ENCODE measurements at regions not wholly inside any gene's neighbourhood (a gene's known extent, or its start where the extent isn't known, plus 50 kb on each side); places are given as distances from the start of the nearest gene placed in this dataset.

DNA sequence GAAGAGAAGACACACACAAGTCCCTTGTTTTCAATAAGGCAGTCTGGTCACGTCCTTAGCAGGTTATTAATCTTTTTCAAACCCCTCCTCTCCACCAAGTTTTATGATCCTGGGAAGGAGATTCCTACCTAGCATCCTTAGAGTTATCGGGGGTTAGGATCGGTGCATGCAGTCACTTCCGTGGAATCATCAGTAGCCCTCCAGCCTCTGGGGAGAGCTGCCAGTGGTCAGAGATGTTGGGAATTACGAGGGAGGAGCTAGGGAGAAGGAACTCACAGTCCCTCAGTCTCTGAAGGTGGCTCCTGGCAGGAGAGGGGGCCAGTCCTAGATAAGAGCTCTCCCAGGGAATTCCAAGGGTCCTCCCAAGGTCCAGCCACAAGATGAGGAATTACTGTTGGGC, 57.7 kb upstream of the ATP5PO start:
- no peaks in the 10 kb centered on the region for H3K27me3 ChIP-seq (ENCODE audit: control insufficient read depth, insufficient read depth, low read length)
- CTCF ChIA-PET: interaction anchor here (1.0 to 1.4 kb wide), 2 partner anchors 49 to 394 kb away, joined by 3 to 4 read pairs; no protein-coding TSS in a partner anchor
- H3K27ac ChIP-seq (ENCODE audit: low read depth, low read length): no peak overlapping the region
- TF ChIP-seq, protein P1, sequence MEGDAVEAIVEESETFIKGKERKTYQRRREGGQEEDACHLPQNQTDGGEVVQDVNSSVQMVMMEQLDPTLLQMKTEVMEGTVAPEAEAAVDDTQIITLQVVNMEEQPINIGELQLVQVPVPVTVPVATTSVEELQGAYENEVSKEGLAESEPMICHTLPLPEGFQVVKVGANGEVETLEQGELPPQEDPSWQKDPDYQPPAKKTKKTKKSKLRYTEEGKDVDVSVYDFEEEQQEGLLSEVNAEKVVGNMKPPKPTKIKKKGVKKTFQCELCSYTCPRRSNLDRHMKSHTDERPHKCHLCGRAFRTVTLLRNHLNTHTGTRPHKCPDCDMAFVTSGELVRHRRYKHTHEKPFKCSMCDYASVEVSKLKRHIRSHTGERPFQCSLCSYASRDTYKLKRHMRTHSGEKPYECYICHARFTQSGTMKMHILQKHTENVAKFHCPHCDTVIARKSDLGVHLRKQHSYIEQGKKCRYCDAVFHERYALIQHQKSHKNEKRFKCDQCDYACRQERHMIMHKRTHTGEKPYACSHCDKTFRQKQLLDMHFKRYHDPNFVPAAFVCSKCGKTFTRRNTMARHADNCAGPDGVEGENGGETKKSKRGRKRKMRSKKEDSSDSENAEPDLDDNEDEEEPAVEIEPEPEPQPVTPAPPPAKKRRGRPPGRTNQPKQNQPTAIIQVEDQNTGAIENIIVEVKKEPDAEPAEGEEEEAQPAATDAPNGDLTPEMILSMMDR (IDR thresholded peaks at IDR 0.05; ENCODE audit: low read depth, low read length): no peak
- no peak overlapping the region for H3K4me3 ChIP-seq (ENCODE audit: low read depth, low read length)
- H3K9me3 ChIP-seq (ENCODE audit: control insufficient read depth, insufficient read depth, low read length): no peaks in the 10 kb centered on the region
- DNase-seq (ENCODE audit: low read depth, low spot score): no peak
- POLR2A ChIA-PET: no interaction called here

- CTCF ChIA-PET: interaction anchor here (1.0 to 1.4 kb wide), 2 partner anchors 48 to 395 kb away, joined by 3 to 4 read pairs; no protein-coding TSS in a partner anchor
- Histone ChIP-seq H3K4me3 (ENCODE audit: low read depth, low read length) (no peak overlapping the region), H3K27ac (ENCODE audit: low read depth, low read length) (no peak overlapping the region), H3K27me3 (ENCODE audit: control insufficient read depth, insufficient read depth, low read length) (no peaks in the 10 kb centered on the region), H3K9me3 (ENCODE audit: control insufficient read depth, insufficient read depth, low read length) (no peaks in the 10 kb centered on the region)
- DNase-seq (ENCODE audit: low read depth, low spot score): no peak
- TF ChIP-seq, protein P1 (IDR thresholded peaks at IDR 0.05; ENCODE audit: low read depth, low read length): no peak
- POLR2A ChIA-PET: no interaction called here
Measured at GRCh38 chr21:33972539-33972938, 56.9 kb upstream of the ATP5PO start.

DNA sequence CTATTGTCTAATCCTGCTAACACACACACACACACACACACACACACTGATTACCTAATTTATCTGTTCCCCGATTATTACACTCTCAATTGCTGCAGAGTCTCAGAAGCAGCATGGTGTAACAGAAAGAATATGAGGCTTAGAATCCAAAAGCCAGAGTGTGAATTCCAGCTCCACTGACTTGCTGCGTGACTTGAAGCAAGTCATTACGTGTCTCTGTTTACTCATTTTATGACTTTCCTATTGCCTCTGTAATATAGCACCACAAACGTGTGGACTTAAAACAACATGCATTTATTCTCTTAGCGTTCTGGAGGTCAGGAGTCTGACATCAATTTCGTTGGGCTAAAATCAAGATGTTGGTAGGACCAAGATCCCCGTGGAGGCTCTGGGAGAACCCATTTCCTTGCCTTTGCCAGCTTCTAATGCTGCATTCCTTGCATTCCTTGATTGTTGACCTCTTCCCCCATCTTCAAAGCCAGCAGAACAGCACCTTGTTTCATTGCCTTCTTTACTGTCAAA, 55.9 kb upstream of the ATP5PO start:
- Histone ChIP-seq H3K4me3 (ENCODE audit: low read depth, low read length) (no peak overlapping the region), H3K27me3 (ENCODE audit: control insufficient read depth, insufficient read depth, low read length) (no peaks in the 10 kb centered on the region), H3K9me3 (ENCODE audit: control insufficient read depth, insufficient read depth, low read length) (no peaks in the 10 kb centered on the region), H3K27ac (ENCODE audit: low read depth, low read length) (no peak overlapping the region)
- TF ChIP-seq, protein P1 (IDR thresholded peaks at IDR 0.05; ENCODE audit: low read depth, low read length): no peak
- no peak for DNase-seq (ENCODE audit: low read depth, low spot score)
- POLR2A ChIA-PET: no interaction called here
- CTCF ChIA-PET: interaction anchor here (2.1 kb wide), 1 partner anchor 13 kb away, joined by 5 read pairs; no protein-coding TSS in a partner anchor

DNA sequence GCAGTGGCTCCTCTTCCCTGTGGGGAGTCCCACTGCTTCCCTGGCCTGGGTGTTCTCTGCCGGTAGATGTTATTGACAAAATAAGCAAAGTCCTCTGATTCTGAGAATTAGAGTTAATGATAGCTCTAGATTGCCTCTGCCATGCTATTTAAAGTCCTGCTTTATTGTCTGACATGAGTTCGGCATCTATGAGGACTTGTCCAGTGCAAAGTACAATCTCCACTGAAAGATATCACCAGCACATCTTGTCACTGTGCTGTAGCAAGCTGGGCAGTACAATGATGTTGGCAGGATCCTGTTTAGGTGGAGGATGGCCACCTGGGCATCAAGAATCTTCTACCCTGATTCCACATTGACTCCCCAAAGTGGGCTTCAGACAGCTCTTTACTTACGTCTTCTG, 54.0 kb upstream of the ATP5PO start:
- Histone ChIP-seq H3K9me3 (ENCODE audit: control insufficient read depth, insufficient read depth, low read length) (no peaks in the 10 kb centered on the region), H3K27ac (ENCODE audit: low read depth, low read length) (no peak overlapping the region), H3K4me3 (ENCODE audit: low read depth, low read length) (no peak overlapping the region), H3K27me3 (ENCODE audit: control insufficient read depth, insufficient read depth, low read length) (no peaks in the 10 kb centered on the region)
- TF ChIP-seq, protein P1 (IDR thresholded peaks at IDR 0.05; ENCODE audit: low read depth, low read length): no peak
- POLR2A ChIA-PET: no interaction called here
- no peak for DNase-seq (ENCODE audit: low read depth, low spot score)
- CTCF ChIA-PET: interaction anchor here (2.1 kb wide), 1 partner anchor 11 kb away, joined by 5 read pairs; no protein-coding TSS in a partner anchor

GRCh38 chr21:33968995-33969348, 53.4 kb upstream of the ATP5PO start:
- TF ChIP-seq, protein P1 (IDR thresholded peaks at IDR 0.05; ENCODE audit: low read depth, low read length): no peak
- peak overlapping the region; percentile 3 for H3K27ac ChIP-seq (ENCODE audit: low read depth, low read length)
- CTCF ChIA-PET: interaction anchor here (0.8 to 1.2 kb wide), 3 partner anchors 30 to 363 kb away, joined by 3 to 4 read pairs (median 3); no protein-coding TSS in a partner anchor
- POLR2A ChIA-PET: interaction anchor here (0.9 kb wide), 1 partner anchor 8 kb away, joined by 3 read pairs; no protein-coding TSS in a partner anchor
- H3K4me3 ChIP-seq (ENCODE audit: low read depth, low read length): no peak overlapping the region
- no peaks in the 10 kb centered on the region for H3K27me3 ChIP-seq (ENCODE audit: control insufficient read depth, insufficient read depth, low read length)
- no peak for DNase-seq (ENCODE audit: low read depth, low spot score)
- no peaks in the 10 kb centered on the region for H3K9me3 ChIP-seq (ENCODE audit: control insufficient read depth, insufficient read depth, low read length)
